Anterior cingulate cortex (tissue), 58 donors: ENCODE measurements at regions not wholly inside any gene's neighbourhood (a gene's known extent, or its start where the extent isn't known, plus 50 kb on each side); places are given as distances from the start of the nearest gene placed in this dataset.

ENCODE experiments used
- DNase-seq, 58 donors: peaks; one replicate each; lab custom pipeline; 2025; lab: John Stamatoyannopoulos, UW

- no peak for DNase-seq
These were observed 836.9 kb upstream of the HS3ST1 start for GRCh38 chr4:12265554-12265953.

- no peak for DNase-seq
These were observed 831.8 kb upstream of the HS3ST1 start for GRCh38 chr4:12260453-12260852.

GRCh38 chr4:12244973-12245372 lies 816.3 kb upstream of the HS3ST1 start:
- no peak for DNase-seq

GRCh38 chr4:12242354-12242753 lies 813.7 kb upstream of the HS3ST1 start:
- no peak for DNase-seq

- DNase-seq, result no peak
These were observed 811.4 kb upstream of the HS3ST1 start for GRCh38 chr4:12239897-12240636.

GRCh38 chr4:12231098-12231497 lies 802.4 kb upstream of the HS3ST1 start:
- DNase-seq, result no peak

GRCh38 chr4:12221031-12221430 lies 792.3 kb upstream of the HS3ST1 start:
- no peak for DNase-seq

- DNase-seq, result no peak
These were observed 782.9 kb upstream of the HS3ST1 start for GRCh38 chr4:12211636-12212035.

GRCh38 chr4:12207396-12207795 lies 778.7 kb upstream of the HS3ST1 start:
- no peak for DNase-seq

GRCh38 chr4:12206091-12206490 lies 777.4 kb upstream of the HS3ST1 start:
- no peak for DNase-seq

- no peak for DNase-seq
These were observed 775.3 kb upstream of the HS3ST1 start for GRCh38 chr4:12203945-12204344.

- no peak for DNase-seq
These were observed 771.5 kb upstream of the HS3ST1 start for GRCh38 chr4:12200226-12200625.

GRCh38 chr4:12186526-12186925 lies 757.8 kb upstream of the HS3ST1 start:
- DNase-seq, result no peak

GRCh38 chr4:12178614-12179610 lies 750.2 kb upstream of the HS3ST1 start:
- DNase-seq, result peak in 2 of 58 donors; percentile 1 to 2

- DNase-seq, result no peak
These were observed 748.7 kb upstream of the HS3ST1 start for GRCh38 chr4:12177416-12177815.

GRCh38 chr4:12173496-12173895 lies 744.8 kb upstream of the HS3ST1 start:
- DNase-seq, result no peak

GRCh38 chr4:12172198-12172973 lies 743.7 kb upstream of the HS3ST1 start:
- DNase-seq, result no peak

GRCh38 chr4:12170308-12170707 lies 741.6 kb upstream of the HS3ST1 start:
- no peak for DNase-seq

- DNase-seq, result no peak
These were observed 736.9 kb upstream of the HS3ST1 start for GRCh38 chr4:12165616-12166015.

GRCh38 chr4:12146339-12146738 lies 717.6 kb upstream of the HS3ST1 start:
- DNase-seq, result peak in 2 of 58 donors; percentile 1 to 6

GRCh38 chr4:12145768-12146167 lies 717.1 kb upstream of the HS3ST1 start:
- no peak for DNase-seq
